Activated naive CD4-positive, alpha-beta T cell treated with anti-CD3 and anti-CD28 coated beads, Interleukin-2, amount 10 ng/mL, durations not matched to agents 7 days and 5 days (primary cell): ENCODE measurements at regions not wholly inside any gene's neighbourhood (a gene's known extent, or its start where the extent isn't known, plus 50 kb on each side); places are given as distances from the start of the nearest gene placed in this dataset.

ENCODE experiments used
- CTCF ChIA-PET: fragments of 350-600 bp; sonication (Branson Sonifier 250); formaldehyde crosslinking; loops from one replicate; lab custom pipeline; 2021; ENCODE audit warnings: antibody characterized with exemption; lab: Charles Lee
- DNase-seq: peaks from one replicate; pipeline ENCODE4 v3.0.0-alpha.2; 2020
- H3K27ac Mint-ChIP-seq: one replicate; pipeline ENCODE4 v1.8.0; 2021; ENCODE audit warnings: mild to moderate bottlenecking, moderate library complexity, mixed read lengths
- H3K27me3 Mint-ChIP-seq: one replicate; pipeline ENCODE4 v1.8.0; 2021; ENCODE audit warnings: mild to moderate bottlenecking, mixed read lengths
- H3K36me3 Mint-ChIP-seq: one replicate; pipeline ENCODE4 v1.8.0; 2021; ENCODE audit warnings: mixed read lengths
- H3K4me1 Mint-ChIP-seq: one replicate; pipeline ENCODE4 v1.8.0; 2021; ENCODE audit warnings: mixed read lengths
- H3K4me3 Mint-ChIP-seq: one replicate; pipeline ENCODE4 v1.8.0; 2021; ENCODE audit warnings: mild to moderate bottlenecking, moderate library complexity, mixed read lengths
- H3K9me3 Mint-ChIP-seq: one replicate; pipeline ENCODE4 v1.8.0; 2021; ENCODE audit warnings: mixed read lengths

DNA sequence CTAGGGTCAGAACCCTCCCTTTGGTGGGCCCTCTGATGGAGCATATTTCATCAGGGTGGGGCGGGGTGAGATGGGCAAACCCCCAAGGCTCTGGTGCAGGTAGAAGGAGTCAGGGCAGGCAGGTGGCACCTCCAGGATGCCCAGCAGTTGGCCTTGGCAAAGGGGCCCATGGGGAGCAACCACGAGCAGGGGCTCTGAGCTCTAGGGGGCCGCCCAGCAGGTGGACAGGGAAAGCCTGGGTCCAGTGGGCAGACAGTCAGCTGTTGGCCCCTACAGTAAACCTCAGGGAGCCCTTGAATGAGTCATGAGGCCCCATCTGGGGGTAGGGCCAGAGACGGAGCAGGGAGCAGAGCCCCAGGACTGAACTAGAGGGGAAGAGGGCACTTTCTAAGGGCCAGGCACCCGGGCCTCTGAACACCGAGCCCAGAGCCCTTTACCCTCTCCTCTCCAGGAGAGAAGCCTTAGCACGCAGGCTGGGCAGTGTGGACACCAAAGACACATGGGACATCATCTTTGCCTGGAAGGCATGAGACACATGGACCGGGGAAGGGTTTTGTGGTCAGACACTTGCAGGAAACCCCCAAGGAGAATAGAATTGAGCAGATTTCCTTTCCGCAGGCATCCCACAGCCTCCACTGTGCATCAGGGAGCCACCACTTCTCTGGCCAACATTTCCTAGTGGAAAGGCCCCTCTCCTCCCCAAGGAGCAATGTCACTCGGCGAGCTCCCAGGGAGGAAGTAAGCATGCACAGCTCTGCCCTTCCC, 257.3 kb downstream of the GLI2 start:
- Mint-ChIP-seq H3K4me1 (no peaks in the 10 kb centered on the region), H3K27ac (no peak overlapping the region), H3K4me3 (no peak overlapping the region), H3K36me3 (no peaks in the 10 kb centered on the region), H3K27me3 (no peaks in the 10 kb centered on the region), H3K9me3 (no peaks in the 10 kb centered on the region)
- DNase-seq: no peak
- CTCF ChIA-PET: no interaction called here

- no peak for DNase-seq
- no peaks in the 10 kb centered on the region for H3K36me3 Mint-ChIP-seq
- H3K27me3 Mint-ChIP-seq: no peaks in the 10 kb centered on the region
- H3K4me1 Mint-ChIP-seq: no peaks in the 10 kb centered on the region
- H3K4me3 Mint-ChIP-seq: no peak overlapping the region
- no peaks in the 10 kb centered on the region for H3K9me3 Mint-ChIP-seq
- H3K27ac Mint-ChIP-seq: no peak overlapping the region
- CTCF ChIA-PET: no interaction called here
These were observed 258.0 kb downstream of the GLI2 start for GRCh38 chr2:120993661-120994060.

DNA sequence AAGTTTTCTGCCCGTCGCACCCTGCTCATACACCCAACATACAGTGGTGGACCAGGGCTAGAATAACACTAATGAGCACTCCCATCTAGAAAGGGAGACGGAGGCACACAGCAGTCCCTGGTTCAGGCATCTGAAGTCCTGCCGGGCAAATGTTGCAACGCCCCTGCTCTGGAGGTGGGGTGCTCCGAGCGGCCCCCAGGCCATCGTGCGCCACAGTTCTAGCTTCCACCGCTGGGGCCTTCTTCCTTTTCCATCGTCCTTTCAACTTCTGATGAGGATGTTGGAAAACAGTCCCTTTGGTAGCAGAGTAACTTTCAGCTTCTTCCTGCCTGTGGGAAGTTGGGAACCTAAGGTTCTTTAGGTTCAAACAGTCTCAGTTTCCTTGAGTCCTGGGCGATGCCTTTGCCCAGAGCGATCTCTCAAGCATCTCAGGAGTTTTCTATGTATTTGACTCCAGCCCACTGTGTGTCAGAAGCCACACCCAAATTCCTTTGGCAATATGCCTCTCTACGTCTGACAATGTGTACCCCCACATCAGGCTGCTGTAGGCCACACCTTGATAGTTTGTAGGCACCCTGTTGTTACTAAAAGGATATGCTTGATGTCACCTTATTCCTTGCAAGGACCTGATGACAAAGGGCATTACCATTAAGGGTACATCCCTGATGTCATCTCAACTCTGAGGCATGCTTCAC, 258.8 kb downstream of the GLI2 start:
- no peak overlapping the region for H3K4me3 Mint-ChIP-seq
- H3K9me3 Mint-ChIP-seq: no peaks in the 10 kb centered on the region
- no peak for DNase-seq
- no peaks in the 10 kb centered on the region for H3K4me1 Mint-ChIP-seq
- H3K27me3 Mint-ChIP-seq: no peaks in the 10 kb centered on the region
- no peak overlapping the region for H3K27ac Mint-ChIP-seq
- CTCF ChIA-PET: no interaction called here
- no peaks in the 10 kb centered on the region for H3K36me3 Mint-ChIP-seq

DNA sequence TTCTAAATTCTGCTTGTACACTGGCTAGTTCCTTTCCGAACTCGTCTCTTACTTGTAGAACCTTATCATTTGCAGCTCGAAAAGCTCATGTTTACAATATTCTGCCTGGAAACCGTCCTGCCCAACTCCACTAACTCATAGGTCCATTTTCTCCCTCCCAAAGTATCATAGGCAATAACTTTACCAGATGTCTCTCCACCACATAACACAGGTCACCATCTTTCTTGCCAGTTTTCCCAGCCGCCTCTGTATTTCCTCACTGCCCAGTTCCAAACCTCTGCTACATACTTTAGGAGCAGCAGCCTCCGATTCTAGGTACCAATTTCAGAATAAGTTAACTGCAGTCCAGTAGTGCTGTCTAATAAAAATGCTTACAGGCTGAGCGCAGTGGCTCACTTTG, 259.5 kb downstream of the GLI2 start:
- Mint-ChIP-seq H3K4me1 (no peaks in the 10 kb centered on the region), H3K9me3 (no peaks in the 10 kb centered on the region), H3K36me3 (no peaks in the 10 kb centered on the region), H3K27ac (no peak overlapping the region), H3K27me3 (no peaks in the 10 kb centered on the region), H3K4me3 (no peak overlapping the region)
- DNase-seq: no peak
- CTCF ChIA-PET: no interaction called here

GRCh38 chr2:120995656-120996190, 260.1 kb downstream of the GLI2 start:
- H3K4me3 Mint-ChIP-seq: no peak overlapping the region
- no peak overlapping the region for H3K27ac Mint-ChIP-seq
- H3K4me1 Mint-ChIP-seq: no peaks in the 10 kb centered on the region
- CTCF ChIA-PET: no interaction called here
- no peaks in the 10 kb centered on the region for H3K27me3 Mint-ChIP-seq
- DNase-seq: no peak
- no peaks in the 10 kb centered on the region for H3K9me3 Mint-ChIP-seq
- H3K36me3 Mint-ChIP-seq: no peaks in the 10 kb centered on the region

DNA sequence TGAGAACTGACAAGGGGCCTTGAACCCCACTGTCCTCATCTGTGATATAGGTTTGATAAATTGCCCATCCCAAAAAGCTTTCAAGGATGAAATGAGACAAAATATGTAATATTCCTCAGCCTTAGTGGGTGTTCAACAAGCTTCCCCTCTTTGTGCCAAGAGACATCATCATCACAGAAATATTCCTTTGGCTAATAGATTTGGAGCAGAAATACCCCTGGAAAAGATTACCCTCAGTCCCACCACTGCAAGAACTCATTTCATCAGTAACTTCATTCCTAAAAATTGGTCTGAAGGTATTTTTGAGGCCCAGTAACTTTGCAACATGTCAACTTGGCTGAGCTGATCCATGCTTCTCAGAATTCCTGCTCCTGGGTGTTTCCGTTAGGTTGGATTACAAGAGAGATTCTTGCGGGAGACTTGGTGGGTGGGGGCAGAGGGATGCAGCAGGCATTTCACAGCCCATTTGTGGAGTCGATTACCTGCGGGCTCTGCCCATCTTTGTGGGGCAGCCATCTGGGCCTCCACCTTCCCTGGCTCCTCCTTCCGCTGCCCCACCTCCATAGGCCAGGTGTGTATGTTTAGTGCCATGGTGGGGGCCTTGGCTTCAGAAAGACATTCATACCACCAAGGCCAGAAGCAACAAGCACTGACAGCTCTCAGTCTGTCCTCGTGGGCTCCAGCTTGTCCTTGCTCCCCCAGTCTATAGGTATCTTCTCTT, 263.9 kb downstream of the GLI2 start:
- Mint-ChIP-seq H3K27ac (no peak overlapping the region), H3K36me3 (no peaks in the 10 kb centered on the region), H3K4me1 (no peaks in the 10 kb centered on the region), H3K4me3 (no peak overlapping the region), H3K9me3 (no peaks in the 10 kb centered on the region), H3K27me3 (no peaks in the 10 kb centered on the region)
- CTCF ChIA-PET: no interaction called here
- no peak for DNase-seq

- Mint-ChIP-seq H3K4me3 (no peak overlapping the region), H3K36me3 (no peaks in the 10 kb centered on the region), H3K4me1 (no peaks in the 10 kb centered on the region), H3K9me3 (no peaks in the 10 kb centered on the region), H3K27ac (no peak overlapping the region), H3K27me3 (no peaks in the 10 kb centered on the region)
- CTCF ChIA-PET: no interaction called here
- no peak for DNase-seq
These were observed 265.1 kb downstream of the GLI2 start for GRCh38 chr2:121000804-121001203.

- DNase-seq: no peak
- no peak overlapping the region for H3K4me3 Mint-ChIP-seq
- H3K36me3 Mint-ChIP-seq: no peaks in the 10 kb centered on the region
- no peaks in the 10 kb centered on the region for H3K9me3 Mint-ChIP-seq
- H3K27ac Mint-ChIP-seq: no peak overlapping the region
- CTCF ChIA-PET: no interaction called here
- no peaks in the 10 kb centered on the region for H3K4me1 Mint-ChIP-seq
- no peaks in the 10 kb centered on the region for H3K27me3 Mint-ChIP-seq
These were observed 266.0 kb downstream of the GLI2 start for GRCh38 chr2:121001641-121002040.

- Mint-ChIP-seq H3K27me3 (no peaks in the 10 kb centered on the region), H3K4me3 (no peak overlapping the region), H3K4me1 (no peaks in the 10 kb centered on the region), H3K9me3 (no peaks in the 10 kb centered on the region), H3K36me3 (no peaks in the 10 kb centered on the region), H3K27ac (no peak overlapping the region)
- DNase-seq: no peak
- CTCF ChIA-PET: no interaction called here
These were observed 266.9 kb downstream of the GLI2 start for GRCh38 chr2:121002597-121002996.

DNA sequence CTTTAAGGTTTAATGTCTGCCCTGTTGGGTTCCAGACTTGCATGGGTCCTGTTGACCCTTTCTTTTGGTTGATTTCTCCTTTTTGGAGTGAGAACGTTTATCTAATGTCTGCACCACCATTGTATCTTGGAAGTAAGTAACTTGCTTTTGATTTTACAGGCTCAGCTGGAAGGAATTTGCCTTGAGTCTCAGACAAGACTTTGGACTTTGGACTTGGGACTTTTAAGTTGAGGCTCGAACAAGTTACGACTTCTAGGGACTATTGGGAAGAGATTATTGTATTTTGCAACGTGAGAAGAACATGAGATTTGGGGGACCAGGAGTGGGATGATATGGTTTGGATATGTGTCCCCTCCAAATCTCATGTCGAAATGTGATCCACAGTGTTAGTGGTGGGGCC, 267.7 kb downstream of the GLI2 start:
- H3K9me3 Mint-ChIP-seq: no peaks in the 10 kb centered on the region
- no peak overlapping the region for H3K4me3 Mint-ChIP-seq
- H3K4me1 Mint-ChIP-seq: no peaks in the 10 kb centered on the region
- no peak for DNase-seq
- H3K27me3 Mint-ChIP-seq: no peaks in the 10 kb centered on the region
- no peak overlapping the region for H3K27ac Mint-ChIP-seq
- H3K36me3 Mint-ChIP-seq: no peaks in the 10 kb centered on the region
- CTCF ChIA-PET: no interaction called here

GRCh38 chr2:121004359-121004758, 268.7 kb downstream of the GLI2 start:
- no peaks in the 10 kb centered on the region for H3K9me3 Mint-ChIP-seq
- H3K27ac Mint-ChIP-seq: no peak overlapping the region
- DNase-seq: no peak
- no peaks in the 10 kb centered on the region for H3K4me1 Mint-ChIP-seq
- no peaks in the 10 kb centered on the region for H3K36me3 Mint-ChIP-seq
- CTCF ChIA-PET: no interaction called here
- H3K4me3 Mint-ChIP-seq: no peak overlapping the region
- H3K27me3 Mint-ChIP-seq: no peaks in the 10 kb centered on the region

- no peak for DNase-seq
- CTCF ChIA-PET: no interaction called here
- H3K27ac Mint-ChIP-seq: no peak overlapping the region
- H3K4me3 Mint-ChIP-seq: no peak overlapping the region
- no peaks in the 10 kb centered on the region for H3K9me3 Mint-ChIP-seq
- H3K27me3 Mint-ChIP-seq: no peaks in the 10 kb centered on the region
- no peaks in the 10 kb centered on the region for H3K36me3 Mint-ChIP-seq
- no peaks in the 10 kb centered on the region for H3K4me1 Mint-ChIP-seq
These were observed 269.3 kb downstream of the GLI2 start for GRCh38 chr2:121004950-121005349.

DNA sequence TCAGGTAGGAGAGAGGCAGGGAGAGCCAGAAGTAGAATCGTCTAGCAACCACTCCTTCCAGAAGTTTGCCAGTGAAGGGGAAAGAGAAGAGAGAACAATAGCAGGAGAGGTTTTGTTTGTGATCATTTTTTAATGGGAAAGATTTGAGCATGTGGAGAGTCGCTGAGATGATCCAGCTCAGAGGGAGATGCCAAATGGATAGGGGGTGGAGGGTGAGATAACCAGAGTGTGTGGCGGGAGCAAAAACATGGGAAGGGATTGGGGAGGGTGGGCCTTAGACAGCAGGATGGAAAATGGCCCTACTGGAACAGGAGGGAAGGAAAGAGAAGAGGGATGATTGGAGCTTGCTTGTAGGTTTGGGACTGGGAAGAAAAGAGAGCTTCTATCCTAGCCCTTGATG, 269.8 kb downstream of the GLI2 start:
- Mint-ChIP-seq H3K4me3 (no peak overlapping the region), H3K27ac (no peak overlapping the region), H3K9me3 (no peaks in the 10 kb centered on the region), H3K36me3 (no peaks in the 10 kb centered on the region), H3K27me3 (no peaks in the 10 kb centered on the region), H3K4me1 (no peaks in the 10 kb centered on the region)
- DNase-seq: no peak
- CTCF ChIA-PET: no interaction called here

DNA sequence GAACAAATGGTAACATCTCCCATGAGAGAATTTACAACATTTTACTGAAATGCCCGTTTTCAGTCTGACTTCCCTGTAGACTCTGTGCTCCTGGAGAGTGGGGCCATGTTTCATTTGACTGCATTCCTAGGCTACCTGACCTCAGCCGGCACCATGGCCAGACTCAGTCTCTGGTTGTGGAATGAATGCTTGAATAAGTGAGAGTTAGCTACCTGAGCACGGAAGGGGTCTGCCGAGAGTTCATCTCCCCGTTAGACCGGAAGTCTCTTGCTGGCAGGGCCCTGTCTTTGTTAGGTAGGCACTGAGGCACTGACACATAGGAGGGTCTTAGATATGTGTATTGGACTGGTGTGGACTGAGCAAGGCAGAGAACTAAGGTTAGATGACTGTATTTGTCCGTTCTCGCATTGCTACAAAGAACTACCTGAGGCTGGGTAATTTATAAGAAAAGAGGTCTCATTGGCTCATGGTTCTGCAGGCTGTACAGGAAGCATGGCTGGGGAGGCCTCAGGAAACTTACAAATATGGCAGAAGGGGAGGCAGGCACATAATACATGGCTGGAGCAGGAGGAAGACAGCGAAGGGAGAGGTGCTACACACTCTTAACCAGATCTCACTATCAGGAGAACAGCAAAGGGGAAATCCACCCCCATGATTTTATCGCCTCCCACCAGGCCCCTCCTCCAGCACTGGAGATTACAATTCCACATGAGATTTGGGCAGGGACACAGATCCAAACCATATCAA, 271.2 kb downstream of the GLI2 start:
- H3K36me3 Mint-ChIP-seq: no peaks in the 10 kb centered on the region
- DNase-seq: no peak
- CTCF ChIA-PET: no interaction called here
- H3K27ac Mint-ChIP-seq: no peak overlapping the region
- no peaks in the 10 kb centered on the region for H3K9me3 Mint-ChIP-seq
- no peaks in the 10 kb centered on the region for H3K27me3 Mint-ChIP-seq
- no peak overlapping the region for H3K4me3 Mint-ChIP-seq
- H3K4me1 Mint-ChIP-seq: no peaks in the 10 kb centered on the region
